ENCODE measurements at regions not wholly inside any gene's neighbourhood (a gene's known extent, or its start where the extent isn't known, plus 50 kb on each side); places are given as distances from the start of the nearest gene placed in this dataset.

- ChIA-PET POLR2A (no interaction called here), CTCF (ENCODE audit: low intra/inter-chr PET ratio, low total read pairs) (no interaction called here)
- no TSS peak for BruUV-seq (replicated peaks)
- FAIRE-seq (no peak), DNase-seq (ENCODE audit: low spot score) (no peak), ATAC-seq (no peak)
- Histone ChIP-seq H3K27ac (ENCODE audit: extremely low read length, insufficient read depth, low read length) (no peak overlapping the region), H3K4me1 (ENCODE audit: insufficient read depth, low read length) (no peaks in the 10 kb centered on the region), H3K9me3 (ENCODE audit: low read length) (no peaks in the 10 kb centered on the region), H3K27me3 (ENCODE audit: control insufficient read depth in 1 of 2, insufficient read depth in 2 of 2, low read length in 2 of 2) (no peaks in the 10 kb centered on the region), H3K4me2 (ENCODE audit: low read depth, low read length) (no peak overlapping the region), H3K79me2 (ENCODE audit: insufficient read depth, low read length) (no peaks in the 10 kb centered on the region), H3K4me3 (replicated peaks in 1 of 3; ENCODE audit: insufficient read depth in 1 of 3, low read depth in 2 of 3, low read length in 3 of 3) (no peak overlapping the region), H3K36me3 (replicated peaks in 1 of 2; ENCODE audit: control insufficient read depth in 1 of 2, insufficient read depth in 2 of 2, low read length in 2 of 2) (no peaks in the 10 kb centered on the region), H3K9ac (ENCODE audit: insufficient read depth, low read depth, low read length) (no peak overlapping the region), H2AFZ (ENCODE audit: low read length) (no peak overlapping the region), H4K20me1 (ENCODE audit: insufficient read depth, low read length) (no peaks in the 10 kb centered on the region)
- no peak for TF ChIP-seq PLRG1 (conservative IDR thresholded peaks at IDR 0.05)
- no peak for TF ChIP-seq ZNF790 (CRISPR knock-in tag; IDR thresholded peaks at IDR 0.05; ENCODE audit: borderline replicate concordance)
- TF ChIP-seq PHF21A (CRISPR knock-in tag; IDR thresholded peaks at IDR 0.05) = no peak
- no peak for TF ChIP-seq ZFYVE20 (CRISPR knock-in tag; IDR thresholded peaks at IDR 0.05; ENCODE audit: borderline replicate concordance, low read depth)
- TF ChIP-seq DPF2 (CRISPR knock-in tag; IDR thresholded peaks at IDR 0.05; ENCODE audit: borderline replicate concordance, low read depth) = no peak
- no peak for TF ChIP-seq TEAD2 (CRISPR knock-in tag; IDR thresholded peaks at IDR 0.05)
- no peak for TF ChIP-seq ZNF367 (CRISPR knock-in tag; IDR thresholded peaks at IDR 0.05; ENCODE audit: borderline replicate concordance)
- TF ChIP-seq GZF1 (CRISPR knock-in tag; IDR thresholded peaks at IDR 0.05) = no peak
- no peak for TF ChIP-seq ZNF777 (CRISPR knock-in tag; IDR thresholded peaks at IDR 0.05)
- TF ChIP-seq, protein P1, sequence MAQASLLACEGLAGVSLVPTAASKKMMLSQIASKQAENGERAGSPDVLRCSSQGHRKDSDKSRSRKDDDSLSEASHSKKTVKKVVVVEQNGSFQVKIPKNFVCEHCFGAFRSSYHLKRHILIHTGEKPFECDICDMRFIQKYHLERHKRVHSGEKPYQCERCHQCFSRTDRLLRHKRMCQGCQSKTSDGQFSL (CRISPR knock-in tag; IDR thresholded peaks at IDR 0.05) = no peak
- TF ChIP-seq CENPT (CRISPR knock-in tag; IDR thresholded peaks at IDR 0.05; ENCODE audit: low read depth) = no peak
- TF ChIP-seq, protein P2, sequence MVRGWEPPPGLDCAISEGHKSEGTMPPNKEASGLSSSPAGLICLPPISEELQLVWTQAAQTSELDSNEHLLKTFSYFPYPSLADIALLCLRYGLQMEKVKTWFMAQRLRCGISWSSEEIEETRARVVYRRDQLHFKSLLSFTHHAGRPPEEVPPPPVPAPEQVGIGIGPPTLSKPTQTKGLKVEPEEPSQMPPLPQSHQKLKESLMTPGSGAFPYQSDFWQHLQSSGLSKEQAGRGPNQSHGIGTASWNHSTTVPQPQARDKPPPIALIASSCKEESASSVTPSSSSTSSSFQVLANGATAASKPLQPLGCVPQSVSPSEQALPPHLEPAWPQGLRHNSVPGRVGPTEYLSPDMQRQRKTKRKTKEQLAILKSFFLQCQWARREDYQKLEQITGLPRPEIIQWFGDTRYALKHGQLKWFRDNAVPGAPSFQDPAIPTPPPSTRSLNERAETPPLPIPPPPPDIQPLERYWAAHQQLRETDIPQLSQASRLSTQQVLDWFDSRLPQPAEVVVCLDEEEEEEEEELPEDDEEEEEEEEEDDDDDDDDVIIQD (CRISPR knock-in tag; IDR thresholded peaks at IDR 0.05; ENCODE audit: low read depth) = no peak
- TF ChIP-seq BCL3 (CRISPR knock-in tag; IDR thresholded peaks at IDR 0.05) = no peak
- TF ChIP-seq, protein P3, sequence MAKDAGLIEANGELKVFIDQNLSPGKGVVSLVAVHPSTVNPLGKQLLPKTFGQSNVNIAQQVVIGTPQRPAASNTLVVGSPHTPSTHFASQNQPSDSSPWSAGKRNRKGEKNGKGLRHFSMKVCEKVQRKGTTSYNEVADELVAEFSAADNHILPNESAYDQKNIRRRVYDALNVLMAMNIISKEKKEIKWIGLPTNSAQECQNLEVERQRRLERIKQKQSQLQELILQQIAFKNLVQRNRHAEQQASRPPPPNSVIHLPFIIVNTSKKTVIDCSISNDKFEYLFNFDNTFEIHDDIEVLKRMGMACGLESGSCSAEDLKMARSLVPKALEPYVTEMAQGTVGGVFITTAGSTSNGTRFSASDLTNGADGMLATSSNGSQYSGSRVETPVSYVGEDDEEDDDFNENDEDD (CRISPR knock-in tag; IDR thresholded peaks at IDR 0.05; ENCODE audit: borderline replicate concordance) = no peak
- TF ChIP-seq GTF3A (CRISPR knock-in tag; conservative IDR thresholded peaks at IDR 0.05) = no peak
- no peak for TF ChIP-seq KLF9 (CRISPR knock-in tag; IDR thresholded peaks at IDR 0.05; ENCODE audit: low read depth)
- in situ Hi-C loops (cut with HindIII; ENCODE audit: extremely low pct_ligation_motif_present, low pct_unique_long_range_greater_than_20kb) = no loop called here
- intact Hi-C loops (cut with micrococcal nuclease; ENCODE audit: unreplicated experiment) = no loop called here
- 8% methylated on average over 5 of the region's 5 CpGs for WGBS (ENCODE audit: low lambda C conversion rate)
Measured at GRCh38 chr1:242802973-242803372, 278.5 kb upstream of the PLD5 start.
